Stimulated activated CD4-positive, alpha-beta T cell treated with anti-CD3 and anti-CD28 coated beads, TNF-alpha, amount 100 ng/mL, for 24 hours (primary cell): ENCODE measurements at regions not wholly inside any gene's neighbourhood (a gene's known extent, or its start where the extent isn't known, plus 50 kb on each side); places are given as distances from the start of the nearest gene placed in this dataset.
A peak's percentile ranks its signal among the peaks of the same experiment; 100 is the strongest.

Source experiments
- DNase-seq, 3 experiments: peaks; one replicate each; pipeline ENCODE4 v3.0.0-alpha.2; 2020; ENCODE audit warnings: low read depth in 3 of 3

GRCh38 chr14:100381395-100382105, 58.4 kb downstream of the SLC25A47 start:
- no peak for DNase-seq

- DNase-seq: no peak
These were observed 58.9 kb downstream of the SLC25A47 start for GRCh38 chr14:100382106-100382455.

DNA sequence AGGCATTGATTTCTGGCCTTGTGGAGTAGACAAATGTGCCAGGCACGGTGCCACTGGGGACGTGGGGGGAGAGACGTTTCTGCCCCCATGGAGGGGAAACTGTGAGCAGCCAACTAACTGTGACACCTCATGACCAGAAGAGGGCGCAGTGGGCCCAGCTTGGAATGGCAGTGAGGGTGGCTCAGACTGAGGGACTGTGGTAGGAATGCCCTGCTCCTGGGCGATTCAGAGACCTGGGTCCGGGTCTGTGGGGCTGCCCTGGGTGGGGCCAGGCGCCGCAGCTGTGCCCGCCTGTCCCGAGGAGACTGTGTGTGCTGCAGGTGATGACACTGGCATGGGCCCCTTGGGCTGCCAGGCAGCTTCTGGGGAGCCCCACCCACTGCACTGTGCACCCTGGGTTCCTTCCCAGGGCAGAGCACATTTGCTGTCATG, 60.6 kb downstream of the SLC25A47 start:
- peak; percentile 28 to 53 (median 31) for DNase-seq

DNA sequence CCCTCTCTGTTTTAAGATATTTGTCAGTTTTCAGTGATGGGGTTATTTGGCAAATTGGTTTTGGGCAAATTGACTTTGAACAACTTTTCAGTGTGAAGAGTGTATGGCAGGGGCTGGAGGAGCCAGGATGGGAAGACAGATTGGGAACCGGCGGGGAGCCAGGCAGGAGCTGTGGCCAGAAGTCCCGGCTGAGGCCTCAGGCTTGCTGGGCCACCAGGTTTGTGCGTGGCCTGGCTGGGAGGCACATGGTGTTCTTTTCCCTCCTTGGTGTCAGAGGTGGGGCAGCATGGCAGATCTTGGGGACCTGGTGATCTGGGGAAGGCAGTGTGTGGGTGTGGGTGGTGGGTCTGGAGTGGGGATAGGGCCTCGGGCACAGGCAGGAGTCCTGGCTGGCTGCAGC, 61.1 kb downstream of the SLC25A47 start:
- no peak for DNase-seq

DNA sequence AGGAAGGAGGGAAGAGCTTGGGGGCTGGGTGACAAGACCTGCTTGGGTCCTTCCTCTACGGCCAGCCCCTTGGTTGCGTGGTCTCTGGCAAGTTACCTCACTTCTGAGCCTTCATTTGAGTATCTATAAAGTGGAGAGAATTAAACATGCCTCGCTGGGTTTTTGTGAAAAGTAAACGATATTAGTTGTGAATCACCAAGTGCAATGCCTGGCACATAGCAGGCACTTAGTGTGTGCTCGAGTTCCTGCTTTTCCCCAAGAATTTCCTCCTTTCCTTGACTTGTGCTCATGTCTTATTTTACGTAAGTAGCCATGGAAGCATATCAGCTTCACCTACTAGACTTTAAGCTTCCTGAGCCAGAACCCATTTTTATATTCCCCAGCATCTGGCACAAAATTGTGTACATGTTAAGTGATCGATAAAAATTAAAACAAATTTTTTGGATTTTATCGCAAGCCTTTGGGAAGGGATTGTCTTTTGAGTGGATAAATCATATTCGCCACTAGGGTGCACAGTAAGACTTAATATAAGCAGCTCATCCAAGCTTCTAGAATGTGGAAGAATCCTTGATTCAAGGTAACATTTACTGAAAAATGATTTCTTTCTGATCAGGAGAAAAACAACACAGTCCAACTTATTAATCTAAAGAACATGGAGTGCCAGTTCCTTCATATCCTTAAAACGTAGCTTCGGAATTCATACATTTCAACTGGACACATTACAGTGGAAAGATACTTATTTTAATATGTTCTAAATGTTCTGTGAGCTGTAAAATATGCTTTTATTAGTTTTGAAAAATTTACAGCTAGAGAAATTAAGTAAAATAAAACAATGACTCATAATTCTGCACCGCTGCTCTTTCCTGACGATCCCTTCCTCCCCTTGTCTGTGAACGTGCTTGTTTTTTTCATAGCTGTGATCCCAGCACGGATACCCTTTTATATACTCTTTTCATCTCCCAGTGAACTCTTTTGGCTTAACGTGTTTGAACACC, 62.0 kb downstream of the SLC25A47 start:
- no peak for DNase-seq

DNA sequence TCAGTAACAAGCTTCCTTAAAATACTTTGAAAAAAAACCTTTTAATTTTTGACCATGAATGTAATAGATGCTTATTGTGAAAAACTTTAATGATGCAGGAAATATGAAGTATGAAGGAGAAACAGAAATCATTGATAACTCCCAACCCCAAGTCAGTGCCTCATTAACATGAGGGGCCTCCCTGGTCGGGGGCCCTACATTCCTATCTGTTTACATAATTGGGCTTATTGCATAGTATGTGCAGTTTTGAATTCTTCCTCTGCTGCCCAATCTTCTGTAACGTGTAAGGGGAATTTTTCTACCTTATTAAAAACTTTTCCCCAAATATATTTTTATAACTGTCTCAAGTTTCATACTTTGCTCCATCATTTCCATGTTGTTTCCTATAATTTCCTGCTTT, 63.0 kb downstream of the SLC25A47 start:
- DNase-seq: no peak

- DNase-seq: no peak
These were observed 63.7 kb downstream of the SLC25A47 start for GRCh38 chr14:100386846-100387245.

GRCh38 chr14:100387450-100387849, 64.3 kb downstream of the SLC25A47 start:
- DNase-seq: no peak

- DNase-seq: no peak
These were observed 65.2 kb downstream of the SLC25A47 start for GRCh38 chr14:100388103-100389054.

GRCh38 chr14:100389497-100390104, 66.5 kb downstream of the SLC25A47 start:
- no peak for DNase-seq

DNA sequence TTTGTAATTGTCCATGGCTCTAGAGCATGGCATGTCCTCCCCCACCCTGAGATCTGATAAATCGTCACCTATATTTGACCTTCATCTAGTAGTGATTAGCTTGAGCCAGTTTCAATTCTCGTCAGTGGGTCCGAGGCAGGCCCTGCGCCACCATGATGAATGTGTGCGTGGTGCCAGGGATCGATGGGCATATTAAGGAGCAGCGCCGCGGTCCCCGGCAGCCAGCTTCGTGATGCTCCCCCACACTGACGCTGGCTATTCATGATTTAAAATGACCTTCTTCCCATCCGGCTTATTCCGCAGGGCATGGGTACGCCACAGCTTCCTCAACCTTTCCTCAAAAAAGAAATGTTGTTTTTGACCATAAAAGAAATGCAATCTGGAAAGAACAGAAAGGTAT, 68.0 kb downstream of the SLC25A47 start:
- DNase-seq: no peak

DNA sequence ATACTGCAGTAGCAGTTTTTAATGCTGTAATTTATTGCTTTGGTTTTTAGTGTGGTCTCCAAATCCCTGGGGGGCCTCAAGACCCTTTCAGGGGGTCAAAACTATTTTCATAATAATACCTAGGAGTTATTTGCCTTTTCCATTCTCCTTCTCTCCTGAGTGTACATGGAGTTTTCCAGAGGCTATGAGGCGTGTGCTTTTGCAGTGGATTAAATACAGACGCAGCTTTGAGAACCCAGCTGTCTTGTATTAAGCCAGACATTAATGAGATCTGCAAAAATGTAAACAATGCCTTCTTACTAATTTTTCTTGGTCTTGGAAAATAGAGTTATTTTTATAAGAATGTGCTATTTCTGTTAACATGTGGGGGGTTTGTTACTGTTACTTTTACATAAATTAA, 68.6 kb downstream of the SLC25A47 start:
- DNase-seq: no peak

- no peak for DNase-seq
These were observed 69.2 kb downstream of the SLC25A47 start for GRCh38 chr14:100392356-100392755.

- DNase-seq: no peak
These were observed 70.2 kb downstream of the SLC25A47 start for GRCh38 chr14:100393362-100393761.

- no peak for DNase-seq
These were observed 71.0 kb downstream of the SLC25A47 start for GRCh38 chr14:100393906-100394732.

GRCh38 chr14:100394886-100395672, 71.9 kb downstream of the SLC25A47 start:
- no peak for DNase-seq

DNA sequence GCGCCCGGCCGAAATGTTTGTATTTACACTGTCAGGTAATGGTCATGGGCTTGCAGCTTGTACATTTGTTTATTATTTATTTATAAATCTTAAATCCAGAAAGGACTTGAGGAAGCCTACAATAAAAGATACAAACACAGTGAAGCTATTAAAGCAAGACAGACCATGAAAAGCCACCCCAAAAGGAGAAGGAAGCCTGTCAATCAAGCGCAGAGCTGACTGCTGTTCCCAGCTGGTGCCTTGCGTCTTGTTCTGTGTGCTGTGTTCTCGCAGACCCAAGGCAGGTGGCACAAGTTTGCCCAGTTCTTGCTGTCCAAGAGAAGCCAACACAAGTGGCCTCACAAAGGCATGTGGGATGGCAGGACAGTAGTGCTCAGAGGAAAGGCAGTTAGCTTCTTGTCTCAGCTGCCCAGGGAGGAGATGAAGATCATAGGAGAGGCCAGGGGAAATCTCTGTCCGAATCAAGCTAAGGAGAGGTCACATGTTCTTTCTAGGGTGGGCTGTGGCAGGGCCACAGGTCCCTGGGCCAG, 73.2 kb downstream of the SLC25A47 start:
- DNase-seq: no peak

DNA sequence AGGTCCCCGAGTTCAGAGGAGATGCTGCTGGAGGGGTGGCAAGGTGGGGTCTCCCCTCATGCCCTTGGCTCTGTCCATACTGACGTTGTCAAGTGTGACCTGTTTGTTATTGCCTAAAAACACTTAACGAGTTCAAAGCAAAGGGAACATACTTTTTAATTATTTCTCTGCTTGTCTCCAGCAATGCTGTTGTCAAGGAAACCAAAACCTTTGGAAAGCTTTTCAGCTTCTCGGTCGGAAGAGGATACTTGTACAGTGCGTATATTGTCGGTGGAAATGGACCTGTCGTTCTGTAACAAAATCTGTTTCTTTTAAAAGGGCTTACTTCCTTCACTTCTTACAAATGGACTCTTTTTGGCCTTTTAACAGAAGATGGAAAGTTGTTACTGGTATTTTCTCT, 73.9 kb downstream of the SLC25A47 start:
- DNase-seq: no peak

DNA sequence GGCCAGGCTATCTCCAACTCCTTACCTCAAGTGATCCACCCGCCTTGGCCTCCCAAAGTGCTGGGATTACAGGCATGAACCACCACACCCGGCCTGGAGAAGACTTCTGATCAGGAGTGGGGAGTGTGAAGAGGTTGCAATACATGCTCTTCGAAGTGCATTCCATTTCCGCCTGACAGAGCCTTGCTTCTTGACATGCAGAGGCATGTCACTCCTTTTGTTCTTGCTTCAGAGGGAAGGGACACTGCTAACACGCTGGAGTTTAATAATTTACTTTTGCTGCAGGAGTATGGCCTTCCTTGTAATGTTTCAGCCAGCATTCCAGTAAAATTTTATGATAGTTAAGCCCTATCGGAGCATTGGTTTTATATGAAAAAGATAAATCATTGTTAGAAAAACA, 74.9 kb downstream of the SLC25A47 start:
- no peak for DNase-seq
